ENCODE measurements at regions not wholly inside any gene's neighbourhood (a gene's known extent, or its start where the extent isn't known, plus 50 kb on each side); places are given as distances from the start of the nearest gene placed in this dataset.

GRCh38 chr10:9951481-9952257 lies 1066.0 kb upstream of the CELF2 start:
- TF ChIP-seq CTCF (IDR thresholded peaks at IDR 0.05; ENCODE audit: extremely low read depth in 1 of 2, insufficient read depth in 1 of 2, low read depth in 1 of 2, low read length in 2 of 2): no peak
- TF ChIP-seq MYC (IDR thresholded peaks at IDR 0.05; ENCODE audit: low read depth, low read length): no peak
- TF ChIP-seq POLR2A (IDR thresholded peaks at IDR 0.05; ENCODE audit: low read depth, low read length): no peak
- TF ChIP-seq EZH2 (IDR thresholded peaks at IDR 0.05; ENCODE audit: borderline replicate concordance, low read depth, low read length, severe bottlenecking): no peak
- no peak for TF ChIP-seq POLR2AphosphoS5 (IDR thresholded peaks at IDR 0.05; ENCODE audit: insufficient read depth, low read depth, low read length)
- TF ChIP-seq MAX (IDR thresholded peaks at IDR 0.05; ENCODE audit: insufficient read depth, insufficient read length): no peak
- TF ChIP-seq FOS (IDR thresholded peaks at IDR 0.05; ENCODE audit: borderline replicate concordance, insufficient read depth, low read length): no peak
- TF ChIP-seq JUN (IDR thresholded peaks at IDR 0.05; ENCODE audit: borderline replicate concordance, insufficient read depth, insufficient read length, low read depth): no peak

All from endothelial cell of umbilical vein (primary cell).